H1 (cell line): ENCODE measurements at regions not wholly inside any gene's neighbourhood (a gene's known extent, or its start where the extent isn't known, plus 50 kb on each side); places are given as distances from the start of the nearest gene placed in this dataset.

ENCODE experiments used
- POLR2A ChIP-seq, 2 experiments: IDR thresholded peaks; 1 replicate in 1 of 2; 2 replicates in 1 of 2; pipeline ENCODE4 v1.6.1; 2011; ENCODE audit warnings: low read depth in 2 of 2, low read length in 2 of 2, mild to moderate bottlenecking in 2 of 2; ENCODE audit errors: control extremely low read depth in 1 of 2
- SRF ChIP-seq: IDR thresholded peaks from 2 replicates; pipeline ENCODE4 v1.6.1; 2011; ENCODE audit warnings: mild to moderate bottlenecking, low read depth, low read length, moderate library complexity

- TF ChIP-seq SRF (no peak), POLR2A (IDR thresholded peaks at IDR 0.05; ENCODE audit: control extremely low read depth in 1 of 2, low read depth in 2 of 2, low read length in 2 of 2) (no peak)
Observed at GRCh38 chr14:89476354-89476896, 59.4 kb upstream of the FOXN3 start (continued).
